ENCODE measurements at regions not wholly inside any gene's neighbourhood (a gene's known extent, or its start where the extent isn't known, plus 50 kb on each side); places are given as distances from the start of the nearest gene placed in this dataset.

GRCh38 chr13:104782741-104783140 is 1716.5 kb upstream of the SLC10A2 start:
- no peak for DNase-seq

- no peak for DNase-seq
Observed at GRCh38 chr13:104779311-104779993, 1713.2 kb upstream of the SLC10A2 start.

DNA sequence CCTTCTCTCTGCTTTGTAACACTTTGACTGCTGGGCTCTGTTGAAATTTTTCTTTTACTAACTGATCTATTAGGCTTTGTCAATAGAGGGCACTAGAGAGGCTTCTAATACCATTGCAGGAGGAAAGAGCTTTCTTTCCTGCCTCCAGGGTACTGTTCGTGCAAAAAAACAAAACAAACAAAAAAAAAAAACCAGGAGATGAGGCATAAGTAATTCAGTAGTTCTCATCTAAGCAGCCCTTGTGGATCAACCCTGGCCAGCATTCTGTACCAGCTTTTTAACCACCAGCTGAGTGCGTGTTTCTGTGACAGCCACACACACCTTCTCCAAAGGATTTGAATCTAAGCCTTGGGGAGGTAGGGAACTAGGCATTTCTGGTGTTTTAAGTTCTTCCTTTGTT is 1707.6 kb upstream of the SLC10A2 start:
- no peak for DNase-seq

DNA sequence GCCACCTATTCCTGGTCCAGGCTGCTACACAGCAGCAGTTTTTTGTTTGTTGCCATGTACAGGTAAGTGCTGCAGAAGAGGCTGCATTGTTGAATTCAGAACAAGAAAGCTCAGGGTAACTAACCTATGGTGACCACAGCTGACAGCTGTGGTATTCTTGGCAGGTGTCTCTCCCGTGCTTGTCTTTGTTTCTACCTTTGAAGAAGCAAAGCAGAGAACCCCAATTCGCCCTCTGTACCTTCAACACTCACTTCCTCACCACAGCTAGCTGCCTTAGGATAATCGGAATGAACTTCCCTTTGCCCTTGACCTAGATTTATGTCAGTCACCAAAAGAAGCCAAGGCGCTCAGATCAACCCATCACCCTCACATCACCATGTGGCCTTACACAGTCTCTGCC is 1703.3 kb upstream of the SLC10A2 start:
- no peak for DNase-seq

- DNase-seq = no peak
Observed at GRCh38 chr13:104766319-104766718, 1700.1 kb upstream of the SLC10A2 start.

- no peak for DNase-seq
Observed at GRCh38 chr13:104764600-104764999, 1698.4 kb upstream of the SLC10A2 start.

DNA sequence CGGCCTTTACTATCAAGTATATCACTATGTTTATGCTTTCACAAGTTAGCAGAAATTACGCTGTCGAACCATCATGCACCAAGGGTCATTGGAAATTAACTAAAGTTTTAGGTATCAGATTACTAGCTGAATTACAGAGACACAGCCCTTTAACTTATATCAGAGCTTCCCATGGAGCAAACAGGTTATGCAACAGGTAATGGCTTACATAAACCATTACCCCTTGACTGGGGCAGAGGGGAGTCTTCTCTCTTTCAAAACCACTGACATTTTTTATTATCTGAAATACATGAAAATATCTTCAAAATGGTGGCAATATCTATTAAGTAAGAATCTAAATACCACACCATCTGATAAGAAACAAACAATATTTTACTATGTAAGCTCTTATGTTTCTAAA is 1692.9 kb upstream of the SLC10A2 start:
- DNase-seq = no peak

DNA sequence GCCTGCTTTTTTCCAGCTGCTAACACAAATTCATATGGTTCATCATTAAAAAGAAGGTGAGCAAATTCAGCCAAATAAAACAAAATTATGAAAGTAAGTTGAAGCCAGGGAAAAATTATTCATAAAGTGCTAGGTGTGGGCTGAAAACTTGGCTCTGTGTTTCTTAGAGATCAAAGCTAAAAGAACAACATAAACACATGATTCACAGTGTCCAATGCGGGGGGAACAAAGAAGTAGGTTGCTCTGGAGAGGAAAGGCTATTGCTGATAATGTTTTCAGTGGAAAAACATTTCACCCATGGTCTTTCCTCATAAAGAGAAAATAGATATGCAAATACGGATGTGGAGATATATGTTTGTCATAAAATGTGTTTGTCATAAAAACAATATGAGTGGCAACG is 1691.5 kb upstream of the SLC10A2 start:
- DNase-seq = no peak

- no peak for DNase-seq
Observed at GRCh38 chr13:104750377-104750776, 1684.2 kb upstream of the SLC10A2 start.

DNA sequence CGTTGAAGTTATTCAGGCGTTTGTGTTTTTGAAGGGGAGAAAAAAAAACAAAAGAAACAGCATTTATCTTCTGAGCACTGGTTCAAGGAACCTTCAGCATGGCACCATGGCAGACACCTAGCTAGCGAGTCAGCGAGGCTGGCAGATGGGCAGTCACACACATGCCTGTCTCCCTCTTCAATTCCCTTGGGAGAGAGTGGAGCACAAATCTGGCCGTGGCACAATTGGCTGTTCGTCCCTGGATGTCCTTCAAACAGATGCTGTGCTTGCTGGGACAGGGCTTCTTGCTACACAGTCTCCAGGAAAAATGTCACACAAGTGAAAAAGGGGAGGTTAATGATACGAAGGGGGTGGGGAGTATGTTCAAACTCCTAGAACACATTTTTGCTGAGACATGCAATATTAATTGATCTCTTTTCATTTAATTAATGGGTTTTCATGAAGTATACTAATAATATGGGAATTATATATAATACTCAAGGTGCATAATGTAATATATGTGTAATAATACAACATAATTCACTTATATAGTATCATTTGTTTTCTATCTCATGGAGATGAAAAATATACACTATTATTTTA is 1674.5 kb upstream of the SLC10A2 start:
- no peak for DNase-seq

GRCh38 chr13:104737713-104738112 is 1671.5 kb upstream of the SLC10A2 start:
- DNase-seq = no peak

DNA sequence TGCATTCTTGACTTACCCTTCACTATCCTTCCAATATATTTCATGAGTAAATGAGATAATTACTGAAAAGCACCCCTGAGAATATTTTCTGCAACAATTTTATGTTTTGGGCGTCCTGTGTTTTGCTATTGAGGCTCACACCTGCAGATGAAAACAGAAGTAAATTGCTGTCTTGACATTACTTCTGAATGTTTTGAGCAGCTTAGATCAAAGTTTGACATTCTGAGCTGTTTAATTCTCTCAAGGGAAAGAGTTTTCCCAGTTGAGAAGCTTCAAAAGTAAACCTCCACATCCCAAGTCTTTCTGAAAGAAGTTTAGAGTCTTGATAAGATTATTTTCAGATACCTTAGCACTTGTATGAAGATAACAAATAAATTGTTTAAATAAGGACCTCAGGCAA is 1667.2 kb upstream of the SLC10A2 start:
- DNase-seq = no peak

DNA sequence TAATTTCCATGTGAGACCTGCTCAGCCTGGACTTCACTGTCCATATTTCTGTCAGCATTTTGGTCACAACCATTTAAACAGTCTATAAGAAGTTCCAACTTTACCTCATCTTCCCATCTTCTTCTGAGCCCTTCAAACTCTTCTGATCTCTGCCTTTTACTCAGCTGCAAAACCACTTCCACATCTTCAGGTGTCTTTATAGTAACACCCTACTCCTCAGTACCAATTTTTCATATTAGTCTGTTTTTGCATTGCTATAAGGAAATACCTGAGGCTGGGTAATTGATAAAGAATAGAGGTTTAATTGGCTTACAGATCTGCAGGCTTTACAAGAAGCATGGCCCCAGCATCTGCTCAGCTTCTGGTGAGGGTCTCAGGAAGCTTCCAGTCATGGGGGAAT is 1648.9 kb upstream of the SLC10A2 start:
- no peak for DNase-seq

DNA sequence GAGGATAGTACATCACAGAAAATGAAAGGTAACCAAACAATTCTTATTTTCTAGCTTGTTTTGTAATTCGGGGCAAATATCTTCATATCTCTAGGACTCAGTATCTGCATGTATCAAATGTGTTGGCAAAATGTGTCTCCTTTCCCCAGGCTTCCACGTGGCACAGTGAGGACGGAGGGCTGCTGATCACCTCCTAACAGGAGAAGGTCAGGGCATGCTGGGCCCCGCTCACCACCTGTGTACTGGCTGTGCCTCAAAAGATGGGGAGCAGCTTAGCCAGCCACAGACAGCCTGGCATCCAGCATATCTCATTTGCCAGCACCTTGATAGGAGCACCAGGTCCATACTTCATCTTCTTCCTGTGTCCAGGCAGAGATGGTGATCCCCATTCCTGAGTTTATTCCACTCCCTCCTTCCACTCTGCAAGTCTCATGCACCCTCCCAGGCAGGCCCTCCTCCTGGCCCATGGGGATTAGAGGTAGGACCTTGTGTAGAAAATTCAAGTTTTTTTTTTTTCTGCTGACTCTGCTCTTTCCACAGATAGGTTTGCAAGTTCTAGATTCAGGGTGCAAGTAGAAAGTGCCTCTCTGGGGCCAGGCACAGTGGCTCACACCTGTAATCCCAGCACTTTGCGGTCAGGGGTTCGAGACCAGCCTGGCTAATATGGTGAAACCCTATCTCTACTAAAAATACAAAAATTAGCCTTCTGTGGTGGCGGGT is 1639.0 kb upstream of the SLC10A2 start:
- no peak for DNase-seq

DNA sequence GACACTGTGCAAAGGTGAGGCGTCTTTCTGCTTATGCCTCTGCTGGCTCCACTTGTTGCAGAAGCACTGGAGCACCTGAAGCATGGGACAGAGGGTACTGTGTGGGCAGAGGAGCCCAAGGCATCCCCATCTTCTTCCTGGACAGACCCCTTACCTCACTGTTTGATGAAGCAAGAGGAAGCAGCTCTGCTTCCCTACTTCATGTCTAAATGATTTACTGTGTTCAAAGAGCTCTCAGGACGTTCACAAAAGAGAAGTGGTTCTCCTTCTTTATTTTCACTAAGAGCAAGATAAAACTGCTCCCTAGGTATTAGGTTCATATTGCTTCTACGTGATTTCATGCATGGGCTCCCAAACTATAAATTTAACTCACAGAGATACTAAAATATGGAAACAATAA is 1635.4 kb upstream of the SLC10A2 start:
- no peak for DNase-seq

GRCh38 chr13:104694397-104694796 is 1628.2 kb upstream of the SLC10A2 start:
- no peak for DNase-seq

- no peak for DNase-seq
Observed at GRCh38 chr13:104693126-104693525, 1626.9 kb upstream of the SLC10A2 start.

DNA sequence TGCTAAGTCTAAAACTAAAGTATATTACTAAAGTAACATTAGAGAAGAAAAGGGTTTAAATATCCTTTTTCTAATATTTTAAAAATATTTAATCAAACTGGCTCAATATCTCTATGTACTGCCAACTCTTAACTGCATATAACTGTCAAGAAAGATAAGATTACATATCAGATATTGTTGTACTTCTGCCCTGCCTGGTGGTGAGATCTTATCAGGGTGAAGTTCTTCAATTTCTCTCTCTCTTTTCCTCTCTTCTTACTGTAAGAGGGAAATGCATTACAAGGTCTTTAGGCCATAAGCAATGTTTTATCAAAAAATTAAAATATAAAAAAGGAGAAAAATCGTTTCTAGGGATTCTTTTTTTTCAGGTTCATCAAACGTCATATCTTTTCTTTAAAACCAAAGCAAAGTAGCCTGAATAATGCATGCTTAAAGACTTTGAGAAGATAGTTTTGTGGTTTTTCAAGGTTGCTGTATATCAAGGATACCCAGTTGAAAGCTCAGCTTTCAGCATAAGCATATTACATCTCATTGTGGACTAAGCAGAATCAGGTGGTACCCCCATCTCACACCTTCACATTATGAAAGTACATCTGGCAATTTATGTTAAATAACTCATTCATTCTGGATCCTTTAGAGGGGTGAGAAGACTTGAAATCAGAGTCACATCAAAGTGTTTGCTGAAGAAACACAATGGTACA is 1625.7 kb upstream of the SLC10A2 start:
- DNase-seq = no peak

DNA sequence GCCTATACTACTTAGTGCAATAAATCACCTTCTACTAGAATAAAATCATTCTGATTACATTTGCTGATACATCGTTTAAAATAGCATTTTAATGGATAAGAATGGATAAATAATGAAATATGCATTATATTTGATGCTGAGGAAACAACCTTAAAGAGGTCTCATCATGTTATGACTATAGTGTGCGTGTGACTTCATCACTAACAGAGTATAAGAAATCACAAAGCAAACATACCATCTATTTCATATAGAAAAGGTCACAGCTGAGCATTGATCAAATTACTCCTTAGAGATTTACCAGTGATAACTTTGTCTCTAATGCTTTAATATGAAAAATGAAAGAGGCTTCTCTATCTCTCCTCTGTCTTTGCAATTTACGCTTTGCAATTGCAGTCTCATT is 1620.3 kb upstream of the SLC10A2 start:
- DNase-seq = no peak

GRCh38 chr13:104683789-104684188 is 1617.6 kb upstream of the SLC10A2 start:
- no peak for DNase-seq

- DNase-seq = no peak
Observed at GRCh38 chr13:104678161-104678560, 1611.9 kb upstream of the SLC10A2 start.

- no peak for DNase-seq
Observed at GRCh38 chr13:104671901-104672300, 1605.7 kb upstream of the SLC10A2 start.

- no peak for DNase-seq
Observed at GRCh38 chr13:104657196-104657595, 1591.0 kb upstream of the SLC10A2 start.

DNA sequence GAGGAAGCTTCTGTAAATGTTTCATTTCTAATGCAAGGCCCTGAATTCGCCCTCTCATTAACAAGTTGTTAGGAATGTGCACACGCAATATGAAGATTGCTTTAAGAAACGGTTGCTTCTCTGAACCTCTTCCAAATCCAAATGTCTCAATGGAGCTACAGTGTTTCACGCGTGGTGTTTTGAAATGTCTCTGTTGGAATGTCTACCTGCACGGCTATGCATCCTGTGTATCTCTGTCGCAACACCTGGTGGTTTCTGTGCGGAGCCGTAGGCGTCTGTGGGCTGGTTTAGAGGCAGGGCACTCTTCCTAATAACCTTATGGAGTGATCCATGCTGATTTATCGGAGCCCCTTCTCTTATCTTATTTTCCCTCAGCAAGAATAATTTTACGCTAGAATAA is 1584.2 kb upstream of the SLC10A2 start:
- no peak for DNase-seq
